Stomach smooth muscle (tissue), 2 donors: ENCODE measurements at regions not wholly inside any gene's neighbourhood (a gene's known extent, or its start where the extent isn't known, plus 50 kb on each side); places are given as distances from the start of the nearest gene placed in this dataset.

Source experiments
- H3K27ac ChIP-seq: one replicate; pipeline ENCODE4 v1.7.0; 2013; ENCODE audit warnings: mild to moderate bottlenecking, low read length, inconsistent platforms
- H3K27me3 ChIP-seq, 2 donors: one replicate each; pipeline ENCODE4 v1.7.0; 2013; ENCODE audit warnings: low read length in 2 of 2; ENCODE audit not compliant: insufficient read depth in 2 of 2, control insufficient read depth in 1 of 2
- H3K36me3 ChIP-seq, 2 donors: one replicate each; pipeline ENCODE4 v1.7.0; 2013; ENCODE audit warnings: low read length in 2 of 2; ENCODE audit not compliant: control insufficient read depth in 2 of 2, insufficient read depth in 2 of 2
- H3K4me1 ChIP-seq: one replicate; pipeline ENCODE4 v1.7.0; 2013; ENCODE audit warnings: low read length; ENCODE audit not compliant: control insufficient read depth, insufficient read depth
- H3K4me3 ChIP-seq, 2 donors: one replicate each; pipeline ENCODE4 v1.7.0; 2013; ENCODE audit warnings: low read length in 2 of 2
- H3K9ac ChIP-seq, 2 donors: one replicate each; pipeline ENCODE4 v1.7.0; 2013; ENCODE audit warnings: low read length in 2 of 2, mild to moderate bottlenecking in 1 of 2
- H3K9me3 ChIP-seq, 2 donors: one replicate each; pipeline ENCODE4 v1.7.0; 2013; ENCODE audit warnings: low read length in 2 of 2; ENCODE audit not compliant: control insufficient read depth in 2 of 2
- donor health status: healthy.
- donor health status: Pancreatic carcinoma.

DNA sequence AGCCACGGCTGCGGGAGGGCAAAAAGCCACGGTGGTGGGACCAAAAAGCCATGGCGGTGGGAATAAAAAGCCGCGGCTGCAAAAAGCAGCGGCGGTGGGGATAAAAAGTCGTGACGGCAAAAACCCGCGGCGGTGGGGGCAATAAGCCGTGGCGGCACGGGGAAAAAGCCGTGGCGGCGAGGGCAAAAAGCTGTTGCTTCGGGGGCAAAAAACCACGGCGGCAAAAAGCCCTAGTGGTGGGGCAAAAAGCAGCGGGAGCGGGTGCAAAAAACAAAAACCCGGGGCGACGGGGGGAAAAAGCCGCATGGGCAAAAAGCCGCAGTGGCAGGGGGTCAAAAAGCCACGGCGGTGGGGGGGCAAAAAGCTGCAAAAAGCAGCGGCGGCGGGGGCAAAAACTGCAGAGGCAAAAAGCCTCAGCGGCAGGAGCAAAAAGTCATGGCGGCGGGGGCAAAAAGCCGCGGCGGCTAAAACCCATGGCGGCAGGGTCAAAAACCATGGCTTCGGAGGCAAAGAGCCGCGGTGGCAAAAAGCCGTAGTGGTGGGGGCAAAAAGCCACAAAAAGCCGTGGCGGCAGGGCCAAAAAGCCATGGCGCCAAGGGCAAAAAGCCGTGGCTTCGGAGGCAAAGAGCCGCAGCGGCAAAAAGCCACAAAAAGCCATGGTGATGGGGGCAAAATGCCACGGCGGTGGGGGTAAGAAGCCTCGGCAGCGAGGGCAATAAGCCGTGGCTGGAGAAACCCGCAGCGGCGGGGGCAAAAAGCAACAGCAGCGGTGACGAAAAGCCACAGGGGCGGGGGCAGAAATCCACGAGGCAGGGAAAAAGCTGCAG lies 525.8 kb downstream of the ZNF33B start:
- Histone ChIP-seq H3K36me3 (no peaks in the 10 kb centered on the region), H3K9ac (no peak overlapping the region), H3K4me3 (no peak overlapping the region), H3K27me3 (no peaks in the 10 kb centered on the region), H3K9me3 (no peaks in the 10 kb centered on the region), H3K27ac (no peak overlapping the region), H3K4me1 (no peaks in the 10 kb centered on the region)

DNA sequence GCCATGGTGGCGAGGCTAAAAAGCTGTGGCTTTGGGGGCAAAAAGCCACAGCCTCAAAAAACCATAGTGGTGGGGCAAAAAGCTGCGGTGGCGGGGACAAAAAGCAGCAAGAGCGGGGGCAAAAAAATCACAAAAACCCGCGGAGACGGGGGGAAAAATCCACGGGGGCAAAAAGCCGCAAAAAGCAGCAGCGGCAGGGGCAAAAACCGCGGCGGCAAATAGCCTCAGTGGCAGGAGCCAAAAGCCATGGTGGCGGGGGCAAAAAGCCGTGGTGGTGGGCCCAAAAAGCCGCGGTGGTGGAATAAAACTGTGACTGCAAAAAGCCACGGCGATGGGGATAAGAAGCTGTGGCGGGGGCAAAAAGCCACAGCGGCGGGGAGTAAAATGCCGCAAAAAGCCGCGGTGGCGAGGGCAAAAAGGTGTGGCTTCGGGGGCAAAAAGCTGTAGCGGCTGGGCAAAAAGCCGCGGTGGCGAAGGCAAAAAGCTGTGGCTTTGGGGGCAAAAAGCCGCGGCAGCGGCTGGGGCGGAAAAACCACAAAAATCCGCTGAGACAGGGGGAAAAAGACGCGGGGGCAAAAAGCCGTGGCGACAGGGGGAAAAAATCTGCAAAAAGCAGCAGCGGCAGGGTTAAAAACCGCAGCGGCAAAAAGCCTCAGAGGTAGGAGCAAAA lies 526.6 kb downstream of the ZNF33B start:
- Histone ChIP-seq H3K36me3 (no peaks in the 10 kb centered on the region), H3K27ac (no peak overlapping the region), H3K27me3 (no peaks in the 10 kb centered on the region), H3K9ac (no peak overlapping the region), H3K9me3 (no peaks in the 10 kb centered on the region), H3K4me3 (no peak overlapping the region), H3K4me1 (no peaks in the 10 kb centered on the region)

DNA sequence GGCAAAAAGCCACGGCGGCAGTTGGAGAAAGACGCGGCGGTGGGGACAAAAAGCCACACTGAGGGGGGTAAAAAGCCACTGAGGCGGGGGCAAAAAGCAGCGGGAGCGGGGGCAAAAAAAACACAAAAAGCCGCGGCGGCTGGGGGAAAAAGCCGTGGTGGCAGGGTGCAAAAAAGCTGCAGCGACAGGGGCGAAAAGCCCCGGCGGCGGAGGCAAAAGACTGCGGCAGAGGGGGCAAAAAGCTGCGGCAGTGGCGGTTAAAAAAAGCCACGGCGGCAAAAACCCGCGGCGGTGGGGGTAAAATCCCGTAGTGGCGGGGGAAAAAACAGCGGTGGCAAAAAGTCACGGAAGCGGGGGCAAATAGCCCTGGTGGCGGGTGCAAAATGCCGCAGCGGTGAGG lies 527.3 kb downstream of the ZNF33B start:
- Histone ChIP-seq H3K4me3 (no peak overlapping the region), H3K27me3 (no peaks in the 10 kb centered on the region), H3K9me3 (no peaks in the 10 kb centered on the region), H3K27ac (no peak overlapping the region), H3K36me3 (no peaks in the 10 kb centered on the region), H3K4me1 (no peaks in the 10 kb centered on the region), H3K9ac (no peak overlapping the region)
